HepG2 (cell line): ENCODE measurements at regions not wholly inside any gene's neighbourhood (a gene's known extent, or its start where the extent isn't known, plus 50 kb on each side); places are given as distances from the start of the nearest gene placed in this dataset.

Experiments
- ATAC-seq: fragments of 200-7000 bp; cut with Tn5 transposase; 3 replicates; pipeline ENCODE4 v1.9.1; 2020; ENCODE audit warnings: mild to moderate bottlenecking, moderate library complexity
- BruUV-seq: library from RNA; stranded (reverse); fragments of 400-500 nt; replicated peaks from 2 replicates; lab custom pipeline; 2021; lab: Mats Ljungman, UMichigan
- CTCF ChIA-PET: fragments of 300-600 bp; formaldehyde crosslinking; extraction: SDS; loops from one replicate; lab custom pipeline; 2021; ENCODE audit warnings: low total read pairs, inconsistent platforms, low intra/inter-chr PET ratio; lab: Yijun Ruan, JAX
- POLR2A ChIA-PET: fragments of 350-600 bp; sonication (Branson Sonifier 250); formaldehyde crosslinking; loops from one replicate; lab custom pipeline; 2020; ENCODE audit warnings: antibody characterized with exemption, inconsistent platforms; lab: Yijun Ruan, JAX
- DNase-seq: peaks from one replicate; pipeline ENCODE4 v3.0.0-alpha.2; 2015; ENCODE audit warnings: low spot score
- FAIRE-seq: peaks from 3 replicates; lab custom pipeline; 2011; peaks lifted over from hg19 to GRCh38; lab: Jason Lieb, UNC
- H2AFZ ChIP-seq: one replicate; pipeline ENCODE4 v1.6.1; 2011; ENCODE audit warnings: low read length, inconsistent platforms
- H3K27ac ChIP-seq: fragments of 300-600 bp; 3 replicates; pipeline ENCODE4 v1.8.0; 2011; ENCODE audit warnings: mixed run types, mild to moderate bottlenecking, mixed read lengths, low read length, inconsistent platforms; ENCODE audit not compliant: insufficient read depth; ENCODE audit errors: extremely low read length
- H3K27me3 ChIP-seq, 2 experiments: fragments of 200-600 bp in 1 of 2; 2 replicates in 1 of 2; 3 replicates in 1 of 2; pipeline versions ENCODE4 v1.6.0 to v1.8.0; 2011; ENCODE audit warnings: low read length in 2 of 2, mild to moderate bottlenecking in 2 of 2, moderate library complexity in 2 of 2, inconsistent platforms in 1 of 2; ENCODE audit not compliant: insufficient read depth in 2 of 2, control insufficient read depth in 1 of 2
- H3K36me3 ChIP-seq, 2 experiments: fragments of 200-600 bp in 1 of 2; replicated peaks in 1 of 2; 2 replicates in 1 of 2; 3 replicates in 1 of 2; pipeline versions ENCODE4 v1.5.1 to v1.8.0; 2011; ENCODE audit warnings: low read length in 2 of 2, inconsistent platforms in 1 of 2; ENCODE audit not compliant: insufficient read depth in 2 of 2, control insufficient read depth in 1 of 2
- H3K4me1 ChIP-seq: 2 replicates; pipeline ENCODE4 v1.5.1; 2012; ENCODE audit warnings: low read length, inconsistent platforms; ENCODE audit not compliant: insufficient read depth
- H3K4me2 ChIP-seq: 2 replicates; pipeline ENCODE4 v1.6.0; 2011; ENCODE audit warnings: low read depth, low read length, inconsistent platforms
- H3K4me3 ChIP-seq, 3 experiments: fragments of 200-600 bp in 1 of 3; sonication (generic), shearing (Covaris generic) in 1 of 3; replicated peaks in 1 of 3; 2 replicates each; pipeline ENCODE4 v1.5.1; 2011 to 2016; ENCODE audit warnings: low read length in 3 of 3, inconsistent platforms in 2 of 3, low read depth in 2 of 3, mild to moderate bottlenecking in 2 of 3, control low read depth in 1 of 3, mixed read lengths in 1 of 3; ENCODE audit not compliant: insufficient read depth in 1 of 3
- H3K79me2 ChIP-seq: one replicate; pipeline ENCODE4 v1.6.1; 2011; ENCODE audit warnings: low read length, inconsistent platforms; ENCODE audit not compliant: insufficient read depth
- H3K9ac ChIP-seq: 2 replicates; pipeline ENCODE4 v1.6.0; 2011; ENCODE audit warnings: mild to moderate bottlenecking, low read depth, low read length, inconsistent platforms; ENCODE audit not compliant: insufficient read depth
- H3K9me3 ChIP-seq: 2 replicates; pipeline ENCODE4 v1.5.1; 2012; ENCODE audit warnings: mild to moderate bottlenecking, low read length
- H4K20me1 ChIP-seq: 2 replicates; pipeline ENCODE4 v1.6.0; 2011; ENCODE audit warnings: inconsistent platforms, mild to moderate bottlenecking, low read length, moderate library complexity; ENCODE audit not compliant: insufficient read depth
- ARID4A ChIP-seq: sonication (generic); formaldehyde crosslinking; IDR thresholded peaks from 2 replicates; pipeline ENCODE4 v1.5.0; 2020; ENCODE audit warnings: mild to moderate bottlenecking, missing genetic modification reagents, borderline replicate concordance
- GLI4 ChIP-seq: sonication (generic); formaldehyde crosslinking; IDR thresholded peaks from 2 replicates; pipeline ENCODE4 v1.5.1; 2020; ENCODE audit warnings: missing genetic modification reagents, mild to moderate bottlenecking, moderate library complexity, borderline replicate concordance
- HMGXB3 ChIP-seq: sonication (generic); formaldehyde crosslinking; IDR thresholded peaks from 2 replicates; pipeline ENCODE4 v1.4.0; 2020; ENCODE audit warnings: missing genetic modification reagents, borderline replicate concordance
- MAF1 ChIP-seq: sonication (generic); formaldehyde crosslinking; IDR thresholded peaks from 2 replicates; pipeline ENCODE4 v1.5.0; 2020; ENCODE audit warnings: missing genetic modification reagents, borderline replicate concordance
- MTF2 ChIP-seq: sonication (generic); formaldehyde crosslinking; IDR thresholded peaks from 2 replicates; pipeline ENCODE4 v1.5.0; 2020; ENCODE audit warnings: missing genetic modification reagents, borderline replicate concordance
- RBFOX2 ChIP-seq: fragments of 200-400 bp; formaldehyde crosslinking; IDR thresholded peaks from 2 replicates; pipeline ENCODE4 v1.6.1; 2017; ENCODE audit warnings: low read depth, mild to moderate bottlenecking, low read length
- ZBTB43 ChIP-seq: sonication (generic); formaldehyde crosslinking; conservative IDR thresholded peaks from 2 replicates; pipeline ENCODE4 v1.4.0; 2020; ENCODE audit warnings: missing genetic modification reagents
- ZMAT3 ChIP-seq: sonication (generic); formaldehyde crosslinking; conservative IDR thresholded peaks from 2 replicates; pipeline ENCODE4 v1.7.0; 2021; ENCODE audit warnings: missing genetic modification reagents
- ZNF225 ChIP-seq: sonication (generic); formaldehyde crosslinking; IDR thresholded peaks from 2 replicates; pipeline ENCODE4 v1.4.0; 2020; ENCODE audit warnings: mild to moderate bottlenecking, missing genetic modification reagents
- ZNF513 ChIP-seq: sonication (generic); formaldehyde crosslinking; conservative IDR thresholded peaks from 2 replicates; pipeline ENCODE4 v1.5.0; 2020; ENCODE audit warnings: missing genetic modification reagents
- ZNF749 ChIP-seq: sonication (generic); formaldehyde crosslinking; IDR thresholded peaks from 2 replicates; pipeline ENCODE4 v1.8.0; 2022; ENCODE audit warnings: mild to moderate bottlenecking, missing genetic modification reagents, moderate library complexity, borderline replicate concordance
- ZZZ3 ChIP-seq: sonication (generic); formaldehyde crosslinking; IDR thresholded peaks from 2 replicates; pipeline ENCODE4 v1.4.0; 2020; ENCODE audit warnings: missing genetic modification reagents, mild to moderate bottlenecking, borderline replicate concordance
- WGBS: methylation state at CpG from one replicate; pipeline ENCODE4 v1.1.6; 2017; ENCODE audit warnings: low lambda C conversion rate; 5-methylcytosine and 5-hydroxymethylcytosine counted together
- in situ Hi-C: cut with HindIII; loops from 2 replicates; pipeline ENCODE4 v1.10.0; 2017; ENCODE audit warnings: low pct_unique_long_range_greater_than_20kb; ENCODE audit not compliant: extremely low pct_ligation_motif_present
- intact Hi-C: fragments of 100-400 bp; cut with micrococcal nuclease; formaldehyde crosslinking; loops from one replicate; pipeline ENCODE4 v1.10.0; 2022; ENCODE audit not compliant: unreplicated experiment

DNA sequence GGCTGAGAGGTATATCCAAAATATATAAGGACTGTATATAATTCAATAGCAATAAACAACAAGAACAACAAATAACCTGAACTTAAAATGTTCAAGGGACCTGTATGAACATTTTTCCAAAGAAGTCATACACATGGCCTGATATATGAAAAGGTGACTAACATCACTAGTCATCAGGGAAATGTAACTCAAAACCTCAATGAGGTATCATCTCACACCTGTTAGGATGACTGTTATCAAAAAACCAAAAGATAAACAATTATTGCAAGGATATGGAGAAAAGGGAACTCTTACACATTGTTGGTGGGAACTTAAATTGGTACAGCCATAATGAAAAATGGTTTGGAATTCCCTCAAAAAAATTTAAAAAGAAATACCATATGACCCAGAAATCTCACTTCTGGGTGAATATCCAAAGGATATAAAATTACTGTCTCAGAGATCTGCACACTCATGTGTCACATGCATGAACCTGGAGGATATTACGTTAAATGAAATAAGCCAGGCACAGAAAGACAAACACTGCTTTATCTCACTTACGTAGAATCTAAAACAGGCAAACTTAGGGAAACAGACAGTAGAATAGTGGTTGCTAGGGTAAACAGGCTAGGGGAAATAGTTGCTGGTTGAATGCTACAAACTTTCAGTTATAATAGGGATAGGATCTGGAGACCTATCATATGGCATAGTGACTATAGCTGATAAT lies 334.5 kb upstream of the MMADHC start:
- CTCF ChIA-PET = no interaction called here
- POLR2A ChIA-PET = no interaction called here
- no peaks in the 10 kb centered on the region for H3K27me3 ChIP-seq
- peaks cover 49% of the 10 kb centered on the region for H3K9me3 ChIP-seq
- no peaks in the 10 kb centered on the region for H3K79me2 ChIP-seq
- ATAC-seq = no peak
- no peak overlapping the region for H3K4me2 ChIP-seq
- no TSS peak for BruUV-seq
- H2AFZ ChIP-seq = no peak overlapping the region
- H3K4me1 ChIP-seq = no peaks in the 10 kb centered on the region
- H3K9ac ChIP-seq = no peak overlapping the region
- no peak overlapping the region for H3K27ac ChIP-seq
- 36% methylated on average over 2 of the region's 2 CpGs for WGBS
- FAIRE-seq = no peak
- no peaks in the 10 kb centered on the region for H3K36me3 ChIP-seq
- H4K20me1 ChIP-seq = no peaks in the 10 kb centered on the region
- no peak for DNase-seq
- intact Hi-C loops (no loop called here), in situ Hi-C loops (no loop called here)
- H3K4me3 ChIP-seq = no peak overlapping the region
- no peak for TF ChIP-seq HMGXB3 (CRISPR knock-in tag)
- TF ChIP-seq ARID4A (CRISPR knock-in tag) = no peak
- TF ChIP-seq ZNF225 (CRISPR knock-in tag) = no peak
- TF ChIP-seq ZMAT3 (CRISPR knock-in tag) = no peak
- no peak for TF ChIP-seq MAF1 (CRISPR knock-in tag)
- no peak for TF ChIP-seq ZNF749 (CRISPR knock-in tag)
- no peak for TF ChIP-seq ZNF513 (CRISPR knock-in tag)
- TF ChIP-seq ZZZ3 (CRISPR knock-in tag) = no peak
- no peak for TF ChIP-seq ZBTB43 (CRISPR knock-in tag)
- TF ChIP-seq MTF2 (CRISPR knock-in tag) = no peak
- no peak for TF ChIP-seq GLI4
- TF ChIP-seq RBFOX2 = no peak
